Right atrium auricular region (tissue), 2 donors: ENCODE measurements at regions not wholly inside any gene's neighbourhood (a gene's known extent, or its start where the extent isn't known, plus 50 kb on each side); places are given as distances from the start of the nearest gene placed in this dataset.

Experiments
- DNase-seq: peaks from one replicate; pipeline ENCODE4 v3.0.0-alpha.2; 2019; ENCODE audit warnings: low spot score
- H3K27ac ChIP-seq, 2 donors: fragments of 200-600 bp; sonication (generic); 1 replicate in 1 of 2; 2 replicates in 1 of 2; pipeline ENCODE4 v1.5.1; 2016 to 2019
- H3K27me3 ChIP-seq, 2 donors: fragments of 200-600 bp; sonication (generic); one replicate each; pipeline versions ENCODE4 v1.5.1 to v1.6.0; 2017 to 2019
- H3K36me3 ChIP-seq: fragments of 200-600 bp; sonication (generic); one replicate; pipeline ENCODE4 v1.5.1; 2016
- H3K4me1 ChIP-seq, 2 donors: fragments of 200-600 bp; sonication (generic); one replicate each; pipeline versions ENCODE4 v1.5.1 to v1.6.0; 2017 to 2019
- H3K4me3 ChIP-seq, 2 donors: fragments of 200-600 bp; sonication (generic); 1 replicate in 1 of 2; 2 replicates in 1 of 2; pipeline ENCODE4 v1.5.1; 2017 to 2019; ENCODE audit warnings: mild to moderate bottlenecking in 1 of 2, moderate library complexity in 1 of 2
- H3K9me3 ChIP-seq, 2 donors: fragments of 200-600 bp; sonication (generic); one replicate each; pipeline ENCODE4 v1.5.1; 2019
- TF ChIP-seq, protein P1 (sequence below), 2 donors: fragments of 200-600 bp; sonication (generic); IDR thresholded peaks; one replicate each; pipeline ENCODE4 v1.5.1; 2019; ENCODE audit warnings: antibody characterized with exemption in 2 of 2

DNA sequence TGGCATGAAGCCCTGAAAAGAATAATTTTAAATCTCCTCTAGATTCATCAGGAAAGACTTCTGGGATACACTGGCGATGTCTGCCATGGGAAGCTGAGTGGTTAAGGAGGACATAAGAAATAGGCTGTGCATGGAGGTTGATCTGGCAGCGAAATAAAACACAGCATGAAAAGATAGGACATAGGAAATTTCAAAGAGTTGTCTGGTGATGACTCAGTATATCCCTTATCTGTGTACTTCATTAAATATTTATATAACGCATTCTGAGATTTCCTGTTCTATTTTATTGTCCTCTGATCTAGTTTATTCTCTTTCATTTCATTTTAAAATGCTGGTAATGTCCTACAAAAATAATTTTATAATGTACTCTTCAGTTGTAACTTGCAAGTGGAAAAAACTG is 1337.3 kb upstream of the DDX18 start:
- TF ChIP-seq, protein P1, sequence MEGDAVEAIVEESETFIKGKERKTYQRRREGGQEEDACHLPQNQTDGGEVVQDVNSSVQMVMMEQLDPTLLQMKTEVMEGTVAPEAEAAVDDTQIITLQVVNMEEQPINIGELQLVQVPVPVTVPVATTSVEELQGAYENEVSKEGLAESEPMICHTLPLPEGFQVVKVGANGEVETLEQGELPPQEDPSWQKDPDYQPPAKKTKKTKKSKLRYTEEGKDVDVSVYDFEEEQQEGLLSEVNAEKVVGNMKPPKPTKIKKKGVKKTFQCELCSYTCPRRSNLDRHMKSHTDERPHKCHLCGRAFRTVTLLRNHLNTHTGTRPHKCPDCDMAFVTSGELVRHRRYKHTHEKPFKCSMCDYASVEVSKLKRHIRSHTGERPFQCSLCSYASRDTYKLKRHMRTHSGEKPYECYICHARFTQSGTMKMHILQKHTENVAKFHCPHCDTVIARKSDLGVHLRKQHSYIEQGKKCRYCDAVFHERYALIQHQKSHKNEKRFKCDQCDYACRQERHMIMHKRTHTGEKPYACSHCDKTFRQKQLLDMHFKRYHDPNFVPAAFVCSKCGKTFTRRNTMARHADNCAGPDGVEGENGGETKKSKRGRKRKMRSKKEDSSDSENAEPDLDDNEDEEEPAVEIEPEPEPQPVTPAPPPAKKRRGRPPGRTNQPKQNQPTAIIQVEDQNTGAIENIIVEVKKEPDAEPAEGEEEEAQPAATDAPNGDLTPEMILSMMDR (IDR thresholded peaks at IDR 0.05), result no peak
- H3K27ac ChIP-seq, result no peak overlapping the region
- no peaks in the 10 kb centered on the region for H3K27me3 ChIP-seq
- no peaks in the 10 kb centered on the region for H3K9me3 ChIP-seq
- no peak overlapping the region for H3K4me3 ChIP-seq
- no peaks in the 10 kb centered on the region for H3K4me1 ChIP-seq
- H3K36me3 ChIP-seq, result no peaks in the 10 kb centered on the region
- DNase-seq, result no peak

DNA sequence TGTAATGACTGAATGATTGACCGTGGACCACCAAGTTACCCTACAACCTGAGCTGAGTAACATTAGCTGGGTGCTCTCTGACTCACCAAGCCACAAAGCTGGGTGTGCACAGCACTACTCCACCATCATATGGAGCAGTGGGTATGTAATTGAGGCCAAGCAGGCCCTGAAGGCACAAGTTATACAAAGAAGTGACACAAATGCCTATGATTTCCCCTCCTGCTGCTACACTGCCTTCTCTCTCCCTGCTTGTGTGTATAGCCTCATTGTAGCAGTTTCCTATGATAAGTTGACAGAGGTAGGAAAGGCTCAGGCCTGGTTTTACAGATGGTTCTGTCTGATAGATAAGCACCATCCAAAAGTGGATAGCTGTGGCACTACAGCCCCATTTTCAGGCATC is 1327.2 kb upstream of the DDX18 start:
- H3K36me3 ChIP-seq, result no peaks in the 10 kb centered on the region
- peaks cover 0 to 21% of the 10 kb centered on the region in 2 donors for H3K9me3 ChIP-seq
- H3K4me3 ChIP-seq, result no peak overlapping the region
- H3K27ac ChIP-seq, result no peak overlapping the region
- H3K4me1 ChIP-seq, result no peaks in the 10 kb centered on the region
- TF ChIP-seq, protein P1 (IDR thresholded peaks at IDR 0.05), result no peak
- H3K27me3 ChIP-seq, result no peaks in the 10 kb centered on the region
- DNase-seq, result no peak

DNA sequence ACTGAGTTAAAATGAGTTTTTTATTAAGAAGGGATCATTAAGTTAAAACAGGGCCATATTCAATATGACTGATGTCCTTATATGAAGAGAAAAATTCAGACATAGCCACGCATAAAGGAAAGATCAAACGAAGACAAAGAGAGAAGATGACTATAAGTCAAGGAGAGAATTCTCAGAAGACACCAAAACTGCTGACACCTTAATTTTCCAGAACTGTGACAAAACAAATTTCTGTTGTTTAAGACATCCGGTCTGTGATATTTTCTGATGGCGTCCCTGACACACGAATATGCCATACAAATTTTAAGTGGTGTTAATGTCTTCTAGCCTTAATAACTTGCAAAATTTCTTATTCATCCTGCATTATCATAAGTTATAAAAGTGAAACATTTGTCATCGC is 1325.2 kb upstream of the DDX18 start:
- no peak overlapping the region for H3K27ac ChIP-seq
- TF ChIP-seq, protein P1 (IDR thresholded peaks at IDR 0.05), result no peak
- no peak overlapping the region for H3K4me3 ChIP-seq
- H3K27me3 ChIP-seq, result no peaks in the 10 kb centered on the region
- DNase-seq, result no peak
- no peaks in the 10 kb centered on the region for H3K4me1 ChIP-seq
- H3K9me3 ChIP-seq, result peaks cover 0 to 21% of the 10 kb centered on the region in 2 donors
- H3K36me3 ChIP-seq, result no peaks in the 10 kb centered on the region

DNA sequence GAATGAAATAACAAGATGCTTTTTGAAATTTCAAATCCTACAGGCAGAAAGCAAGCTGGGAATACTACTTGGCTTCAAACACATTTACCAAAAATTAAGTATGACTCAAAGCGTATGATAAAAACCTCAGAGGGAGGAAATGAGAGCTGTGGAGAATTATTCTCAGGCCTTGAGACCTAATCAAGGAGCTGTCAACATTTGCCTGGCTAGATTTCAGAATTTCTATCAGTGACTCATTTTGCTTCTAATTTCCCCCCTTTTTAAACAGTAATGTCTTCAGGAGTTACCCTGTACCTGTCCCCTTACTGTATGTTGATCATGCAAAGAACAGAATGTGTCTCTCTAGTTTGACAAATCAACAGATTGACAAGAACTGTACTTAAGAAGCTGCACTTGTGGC is 1324.5 kb upstream of the DDX18 start:
- Histone ChIP-seq H3K9me3 (peaks cover 0 to 20% of the 10 kb centered on the region in 2 donors), H3K27me3 (no peaks in the 10 kb centered on the region), H3K4me3 (no peak overlapping the region), H3K36me3 (no peaks in the 10 kb centered on the region), H3K4me1 (no peaks in the 10 kb centered on the region), H3K27ac (no peak overlapping the region)
- no peak for DNase-seq
- TF ChIP-seq, protein P1 (IDR thresholded peaks at IDR 0.05), result no peak

DNA sequence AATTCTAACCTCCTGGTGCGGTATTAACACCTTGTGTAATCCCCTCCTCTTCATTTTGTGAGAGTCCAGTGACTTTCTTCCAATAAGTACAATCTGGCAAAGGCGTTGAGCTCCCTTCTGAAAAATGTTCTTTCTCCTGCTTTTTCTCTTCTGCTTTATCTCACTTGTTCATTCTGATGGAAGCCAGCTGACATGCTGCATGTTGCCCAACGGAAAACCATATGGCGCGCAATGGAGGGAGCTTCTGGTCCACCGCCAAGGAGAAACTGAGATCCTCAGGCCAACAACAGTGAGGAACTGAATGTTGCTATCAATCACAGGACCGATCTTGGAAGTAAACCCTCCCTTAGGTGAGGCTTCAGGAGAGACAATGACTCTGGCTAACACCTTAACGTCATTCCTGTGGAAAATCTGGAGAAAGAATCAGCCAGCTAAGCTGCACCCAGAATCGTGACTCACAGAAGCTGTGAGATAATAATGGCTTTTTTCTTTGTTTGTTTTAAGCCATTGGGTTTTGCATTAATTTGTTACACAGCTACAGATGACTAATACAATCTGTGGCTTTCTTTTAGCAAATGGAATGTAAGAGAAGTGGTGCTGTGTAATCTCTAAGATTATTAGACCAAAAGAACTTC is 1323.9 kb upstream of the DDX18 start:
- Histone ChIP-seq H3K4me3 (no peak overlapping the region), H3K36me3 (no peaks in the 10 kb centered on the region), H3K27ac (no peak overlapping the region), H3K4me1 (no peaks in the 10 kb centered on the region), H3K27me3 (no peaks in the 10 kb centered on the region), H3K9me3 (peaks cover 0 to 14% of the 10 kb centered on the region in 2 donors)
- TF ChIP-seq, protein P1 (IDR thresholded peaks at IDR 0.05), result no peak
- no peak for DNase-seq

DNA sequence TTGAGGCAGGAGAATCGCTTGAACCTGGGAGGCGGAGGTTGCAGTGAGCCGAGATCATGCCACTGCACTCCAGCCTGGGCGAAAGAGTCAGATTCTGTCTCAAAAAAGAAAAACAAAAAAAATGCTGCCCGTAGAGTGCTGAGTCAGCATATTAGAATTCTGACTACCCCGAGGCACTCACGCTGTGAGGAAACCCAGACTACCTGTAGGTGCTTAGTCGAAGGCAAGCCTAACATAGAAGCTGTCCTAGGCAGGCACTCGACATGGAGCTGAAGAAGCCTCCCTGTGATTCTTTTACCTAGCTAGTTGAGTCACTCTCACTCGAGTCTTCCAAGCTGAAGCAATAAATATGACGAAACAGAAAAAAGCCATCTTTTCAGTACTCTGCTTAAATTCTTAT is 1323.2 kb upstream of the DDX18 start:
- Histone ChIP-seq H3K9me3 (peaks cover 0 to 7% of the 10 kb centered on the region in 2 donors), H3K4me3 (no peak overlapping the region), H3K27ac (no peak overlapping the region), H3K4me1 (no peaks in the 10 kb centered on the region), H3K27me3 (no peaks in the 10 kb centered on the region), H3K36me3 (no peaks in the 10 kb centered on the region)
- TF ChIP-seq, protein P1 (IDR thresholded peaks at IDR 0.05), result no peak
- DNase-seq, result no peak
